ENCODE measurements at regions not wholly inside any gene's neighbourhood (a gene's known extent, or its start where the extent isn't known, plus 50 kb on each side); places are given as distances from the start of the nearest gene placed in this dataset.

- WGBS (ENCODE audit: insufficient coverage), result no CpG with 5 or more reads among the region's 2 CpGs
- no peaks in the 10 kb centered on the region for H3K4me1 Mint-ChIP-seq
- Histone ChIP-seq H3K9ac (ENCODE audit: insufficient read depth, low read length, poor library complexity, severe bottlenecking) (no peak overlapping the region), H3K79me2 (ENCODE audit: insufficient read depth, low read length) (no peaks in the 10 kb centered on the region), H3K4me2 (replicated peaks; ENCODE audit: extremely low read depth, low read length, poor library complexity, severe bottlenecking) (no peak overlapping the region), H3K27me3 (ENCODE audit: control insufficient read depth in 2 of 2, insufficient read depth in 2 of 2, low read length in 2 of 2) (no peaks in the 10 kb centered on the region), H4K20me1 (ENCODE audit: insufficient read depth, low read length) (no peaks in the 10 kb centered on the region), H3K36me3 (replicated peaks in 1 of 2; ENCODE audit: control insufficient read depth in 1 of 2, insufficient read depth in 2 of 2, low read length in 2 of 2) (no peaks in the 10 kb centered on the region), H3K4me1 (ENCODE audit: control insufficient read depth in 1 of 2, insufficient read depth in 2 of 2, low read length in 2 of 2) (no peaks in the 10 kb centered on the region), H3K4me3 (replicated peaks in 1 of 3; ENCODE audit: low read depth in 2 of 3, low read length in 3 of 3) (no peak overlapping the region), H3K9me3 (replicated peaks in 1 of 2; ENCODE audit: control insufficient read depth in 1 of 2, insufficient read depth in 1 of 2, low read length in 2 of 2) (no peaks in the 10 kb centered on the region), H3K27ac (ENCODE audit: low read depth in 1 of 2, low read length in 2 of 2) (no peak overlapping the region), H2AFZ (ENCODE audit: insufficient read depth, low read depth, low read length, poor library complexity, severe bottlenecking) (no peak overlapping the region)
- intact Hi-C loops (cut with micrococcal nuclease), result no loop called here
- no peak for TF ChIP-seq CTCF (IDR thresholded peaks at IDR 0.05)
- no peak overlapping the region for H3K4me3 Mint-ChIP-seq
- no peak overlapping the region for H3K27ac Mint-ChIP-seq
- H3K9me3 Mint-ChIP-seq, result peaks cover 3 to 10% (median 5%) of the 10 kb centered on the region in 7 donors
- H3K27me3 Mint-ChIP-seq (ENCODE audit: low read depth in 3 of 3), result peaks cover 0 to 2% (median 0%) of the 10 kb centered on the region in 3 donors
- no peak for DNase-seq
- no peaks in the 10 kb centered on the region for H3K36me3 Mint-ChIP-seq
Observed at GRCh38 chr9:7869340-7869739, 69.8 kb upstream of the DMAC1 start.

GRCh38 chr9:7862170-7862569 lies 62.6 kb upstream of the DMAC1 start:
- Mint-ChIP-seq H3K27me3 (ENCODE audit: low read depth in 3 of 3) (no peaks in the 10 kb centered on the region), H3K9me3 (peaks cover under 1 to 9% (median 5%) of the 10 kb centered on the region in 7 donors), H3K27ac (no peak overlapping the region), H3K4me1 (no peaks in the 10 kb centered on the region), H3K4me3 (no peak overlapping the region), H3K36me3 (no peaks in the 10 kb centered on the region)
- Histone ChIP-seq H3K9ac (ENCODE audit: insufficient read depth, low read length, poor library complexity, severe bottlenecking) (no peak overlapping the region), H3K27ac (ENCODE audit: low read depth in 1 of 2, low read length in 2 of 2) (no peak overlapping the region), H4K20me1 (ENCODE audit: insufficient read depth, low read length) (no peaks in the 10 kb centered on the region), H3K36me3 (replicated peaks in 1 of 2; ENCODE audit: control insufficient read depth in 1 of 2, insufficient read depth in 2 of 2, low read length in 2 of 2) (no peaks in the 10 kb centered on the region), H3K9me3 (replicated peaks in 1 of 2; ENCODE audit: control insufficient read depth in 1 of 2, insufficient read depth in 1 of 2, low read length in 2 of 2) (no peaks in the 10 kb centered on the region), H2AFZ (ENCODE audit: insufficient read depth, low read depth, low read length, poor library complexity, severe bottlenecking) (no peak overlapping the region), H3K27me3 (ENCODE audit: control insufficient read depth in 2 of 2, insufficient read depth in 2 of 2, low read length in 2 of 2) (no peaks in the 10 kb centered on the region), H3K4me3 (replicated peaks in 1 of 3; ENCODE audit: low read depth in 2 of 3, low read length in 3 of 3) (no peak overlapping the region), H3K4me1 (ENCODE audit: control insufficient read depth in 1 of 2, insufficient read depth in 2 of 2, low read length in 2 of 2) (no peaks in the 10 kb centered on the region), H3K4me2 (replicated peaks; ENCODE audit: extremely low read depth, low read length, poor library complexity, severe bottlenecking) (no peak overlapping the region), H3K79me2 (ENCODE audit: insufficient read depth, low read length) (no peaks in the 10 kb centered on the region)
- WGBS (ENCODE audit: insufficient coverage), result no CpG with 5 or more reads among the region's 2 CpGs
- intact Hi-C loops (cut with micrococcal nuclease), result no loop called here
- TF ChIP-seq CTCF (IDR thresholded peaks at IDR 0.05), result no peak
- DNase-seq, result no peak
